ENCODE measurements at regions not wholly inside any gene's neighbourhood (a gene's known extent, or its start where the extent isn't known, plus 50 kb on each side); places are given as distances from the start of the nearest gene placed in this dataset.

- no peak for DNase-seq (ENCODE audit: low read depth, low spot score)
- no peaks in the 10 kb centered on the region for H3K4me1 ChIP-seq (ENCODE audit: control insufficient read depth, extremely low read depth, insufficient read depth, low read length)
These were observed 834.4 kb upstream of the MBL2 start for GRCh38 chr10:53606981-53607380.

GRCh38 chr10:53601260-53601875 is 828.8 kb upstream of the MBL2 start:
- dilution Hi-C loops (cut with MboI; ENCODE audit: extremely low pct_ligation_motif_present, low sequenced_read_pairs) = no loop called here
- DNase-seq (ENCODE audit: low read depth, low spot score) (no peak), FAIRE-seq (peak; percentile 71)
- H3K4me2 ChIP-seq (ENCODE audit: control insufficient read depth, extremely low read depth, insufficient read depth, low read depth, low read length) = peak overlapping the region; percentile 22
- H3K79me2 ChIP-seq (ENCODE audit: control insufficient read depth, insufficient read depth, low read length) = no peaks in the 10 kb centered on the region
- no peaks in the 10 kb centered on the region for H3K36me3 ChIP-seq (ENCODE audit: control insufficient read depth in 2 of 2, extremely low read depth in 1 of 2, insufficient read depth in 2 of 2, low read length in 2 of 2)
- H3K27me3 ChIP-seq (ENCODE audit: control insufficient read depth, extremely low read depth, insufficient read depth, low read length) = no peaks in the 10 kb centered on the region
- no peak overlapping the region for H3K27ac ChIP-seq (ENCODE audit: control insufficient read depth, insufficient read depth, low read length)
- no peak overlapping the region for H2AFZ ChIP-seq (ENCODE audit: control insufficient read depth, low read length)
- H3K4me1 ChIP-seq (ENCODE audit: control insufficient read depth, extremely low read depth, insufficient read depth, low read length) = peaks cover 12% of the 10 kb centered on the region
- TF ChIP-seq EZH2 (IDR thresholded peaks at IDR 0.05; ENCODE audit: low read length) (no peak), CTCF (optimal IDR thresholded peaks at IDR 0.05 in 1 of 3, IDR thresholded peaks at IDR 0.05 in 1 of 3, conservative IDR thresholded peaks at IDR 0.05 in 1 of 3; ENCODE audit: extremely low read depth in 1 of 3, insufficient read depth in 2 of 3, low read length in 3 of 3) (peak; percentile 32 to 78 (median 72))
- H3K9ac ChIP-seq (ENCODE audit: control insufficient read depth, extremely low read depth, insufficient read depth, low read length) = no peak overlapping the region
- no peaks in the 10 kb centered on the region for H3K9me1 ChIP-seq (ENCODE audit: control insufficient read depth, extremely low read depth, insufficient read depth, low read length)
- no peak overlapping the region for H3K4me3 ChIP-seq (ENCODE audit: control insufficient read depth in 2 of 3, extremely low read depth in 1 of 3, insufficient read depth in 2 of 3, low read depth in 1 of 3, low read length in 3 of 3)
- H3K9me3 ChIP-seq (ENCODE audit: control insufficient read depth, low read depth, low read length) = no peaks in the 10 kb centered on the region
- H4K20me1 ChIP-seq (ENCODE audit: control insufficient read depth, extremely low read depth, insufficient read depth, low read length) = no peaks in the 10 kb centered on the region

More at GRCh38 chr10:53606981-53607380, 834.4 kb upstream of the MBL2 start:
- Histone ChIP-seq H4K20me1 (ENCODE audit: control insufficient read depth, extremely low read depth, insufficient read depth, low read length) (no peaks in the 10 kb centered on the region), H3K27me3 (ENCODE audit: control insufficient read depth, extremely low read depth, insufficient read depth, low read length) (no peaks in the 10 kb centered on the region), H3K79me2 (ENCODE audit: control insufficient read depth, insufficient read depth, low read length) (no peaks in the 10 kb centered on the region), H3K4me2 (ENCODE audit: control insufficient read depth, extremely low read depth, insufficient read depth, low read depth, low read length) (no peak overlapping the region), H3K36me3 (ENCODE audit: control insufficient read depth in 2 of 2, extremely low read depth in 1 of 2, insufficient read depth in 2 of 2, low read length in 2 of 2) (no peaks in the 10 kb centered on the region), H3K9me3 (ENCODE audit: control insufficient read depth, low read depth, low read length) (no peaks in the 10 kb centered on the region), H3K9me1 (ENCODE audit: control insufficient read depth, extremely low read depth, insufficient read depth, low read length) (no peaks in the 10 kb centered on the region), H3K4me3 (ENCODE audit: control insufficient read depth in 2 of 3, extremely low read depth in 1 of 3, insufficient read depth in 2 of 3, low read depth in 1 of 3, low read length in 3 of 3) (no peak overlapping the region), H2AFZ (ENCODE audit: control insufficient read depth, low read length) (no peak overlapping the region), H3K9ac (ENCODE audit: control insufficient read depth, extremely low read depth, insufficient read depth, low read length) (no peak overlapping the region), H3K27ac (ENCODE audit: control insufficient read depth, insufficient read depth, low read length) (no peak overlapping the region)
- no peak for FAIRE-seq
- dilution Hi-C loops (cut with MboI; ENCODE audit: extremely low pct_ligation_motif_present, low sequenced_read_pairs) = no loop called here
- TF ChIP-seq CTCF (optimal IDR thresholded peaks at IDR 0.05 in 1 of 3, IDR thresholded peaks at IDR 0.05 in 1 of 3, conservative IDR thresholded peaks at IDR 0.05 in 1 of 3; ENCODE audit: extremely low read depth in 1 of 3, insufficient read depth in 2 of 3, low read length in 3 of 3) (no peak), EZH2 (IDR thresholded peaks at IDR 0.05; ENCODE audit: low read length) (no peak)
